Upper lobe of right lung (tissue), 1 donor: ENCODE measurements at regions not wholly inside any gene's neighbourhood (a gene's known extent, or its start where the extent isn't known, plus 50 kb on each side); places are given as distances from the start of the nearest gene placed in this dataset.

Source experiments
- ATAC-seq: fragments of 200-7000 bp; cut with Tn5 transposase; one replicate; pipeline ENCODE4 v1.9.1; 2020; ENCODE audit warnings: mild to moderate bottlenecking, moderate library complexity
- DNase-seq: peaks from one replicate; pipeline ENCODE4 v3.0.0-alpha.2; 2020
- H3K27ac ChIP-seq: fragments of 200-600 bp; one replicate; pipeline ENCODE4 v1.8.0; 2022
- H3K27me3 ChIP-seq: fragments of 200-600 bp; one replicate; pipeline ENCODE4 v1.8.0; 2022; ENCODE audit warnings: mild to moderate bottlenecking
- H3K36me3 ChIP-seq: fragments of 200-600 bp; one replicate; pipeline ENCODE4 v1.8.0; 2022
- H3K4me1 ChIP-seq: fragments of 200-600 bp; one replicate; pipeline ENCODE4 v1.8.0; 2022
- H3K4me3 ChIP-seq: fragments of 200-600 bp; one replicate; pipeline ENCODE4 v1.8.0; 2022; ENCODE audit warnings: mild to moderate bottlenecking
- H3K9me3 ChIP-seq: fragments of 200-600 bp; one replicate; pipeline ENCODE4 v1.8.0; 2022
- CTCF ChIP-seq: fragments of 200-600 bp; IDR thresholded peaks from one replicate; pipeline ENCODE4 v1.8.0; 2022; ENCODE audit warnings: antibody characterized with exemption
- intact Hi-C: fragments of 100-400 bp; cut with DNase I; formaldehyde crosslinking; loops from one replicate; pipeline ENCODE4 v1.11.0; 2022
- donor health status: DM: no; HTN: yes; CAD: no; lungs with severe emphysema.

- Histone ChIP-seq H3K4me1 (no peaks in the 10 kb centered on the region), H3K27ac (no peak overlapping the region), H3K9me3 (no peaks in the 10 kb centered on the region), H3K36me3 (no peaks in the 10 kb centered on the region), H3K4me3 (no peak overlapping the region), H3K27me3 (no peaks in the 10 kb centered on the region)
- DNase-seq (no peak), ATAC-seq (peak; percentile 34)
- TF ChIP-seq CTCF = no peak
- intact Hi-C loops = no loop called here
Observed at GRCh38 chr18:24914171-24914525, 437.8 kb downstream of the ZNF521 start.

- intact Hi-C loops = no loop called here
Observed at GRCh38 chr18:24914685-24915084, 437.3 kb downstream of the ZNF521 start.

GRCh38 chr18:24915547-24915946, 436.4 kb downstream of the ZNF521 start:
- Histone ChIP-seq H3K36me3 (no peaks in the 10 kb centered on the region), H3K4me3 (no peak overlapping the region), H3K4me1 (no peaks in the 10 kb centered on the region), H3K9me3 (no peaks in the 10 kb centered on the region), H3K27me3 (no peaks in the 10 kb centered on the region), H3K27ac (no peak overlapping the region)
- ATAC-seq = no peak
- intact Hi-C loops = no loop called here
- DNase-seq = no peak
- no peak for TF ChIP-seq CTCF

More at GRCh38 chr18:24914685-24915084, 437.3 kb downstream of the ZNF521 start:
- Histone ChIP-seq H3K27ac (no peak overlapping the region), H3K36me3 (no peaks in the 10 kb centered on the region), H3K27me3 (no peaks in the 10 kb centered on the region), H3K9me3 (no peaks in the 10 kb centered on the region), H3K4me3 (no peak overlapping the region), H3K4me1 (no peaks in the 10 kb centered on the region)
- DNase-seq = no peak
- ATAC-seq = no peak
- no peak for TF ChIP-seq CTCF

GRCh38 chr18:24917767-24918166, 434.2 kb downstream of the ZNF521 start:
- no peak overlapping the region for H3K4me3 ChIP-seq
- intact Hi-C loops = no loop called here
- H3K27ac ChIP-seq = no peak overlapping the region
- H3K27me3 ChIP-seq = no peaks in the 10 kb centered on the region
- H3K36me3 ChIP-seq = no peaks in the 10 kb centered on the region
- DNase-seq (no peak), ATAC-seq (no peak)
- H3K4me1 ChIP-seq = no peaks in the 10 kb centered on the region
- TF ChIP-seq CTCF = no peak
- H3K9me3 ChIP-seq = no peaks in the 10 kb centered on the region

GRCh38 chr18:24918257-24918656, 433.7 kb downstream of the ZNF521 start:
- Histone ChIP-seq H3K9me3 (no peaks in the 10 kb centered on the region), H3K27ac (no peak overlapping the region), H3K4me1 (no peaks in the 10 kb centered on the region), H3K4me3 (no peak overlapping the region), H3K36me3 (no peaks in the 10 kb centered on the region), H3K27me3 (no peaks in the 10 kb centered on the region)
- TF ChIP-seq CTCF = no peak
- DNase-seq = no peak
- no peak for ATAC-seq
- intact Hi-C loops = no loop called here

- no peak for TF ChIP-seq CTCF
- no peaks in the 10 kb centered on the region for H3K27me3 ChIP-seq
- H3K27ac ChIP-seq = no peak overlapping the region
- intact Hi-C loops = no loop called here
- ATAC-seq (no peak), DNase-seq (no peak)
- no peaks in the 10 kb centered on the region for H3K36me3 ChIP-seq
- H3K4me3 ChIP-seq = no peak overlapping the region
- H3K4me1 ChIP-seq = no peaks in the 10 kb centered on the region
- no peaks in the 10 kb centered on the region for H3K9me3 ChIP-seq
Observed at GRCh38 chr18:24919181-24919797, 432.7 kb downstream of the ZNF521 start.
